HL-60 (cell line): ENCODE measurements at regions not wholly inside any gene's neighbourhood (a gene's known extent, or its start where the extent isn't known, plus 50 kb on each side); places are given as distances from the start of the nearest gene placed in this dataset.

ENCODE experiments used
- CTCF ChIP-seq: IDR thresholded peaks from one replicate; pipeline ENCODE4 v1.5.1; 2011; ENCODE audit warnings: low read length, control low read depth, inconsistent platforms; ENCODE audit not compliant: insufficient read depth
- GABPA ChIP-seq: IDR thresholded peaks from 2 replicates; pipeline ENCODE4 v1.6.1; 2012; ENCODE audit warnings: low read depth
- POLR2AphosphoS5 ChIP-seq: IDR thresholded peaks from 2 replicates; pipeline ENCODE4 v1.6.1; 2012; ENCODE audit warnings: low read depth
- REST ChIP-seq: IDR thresholded peaks from 2 replicates; pipeline ENCODE4 v1.6.1; 2012; ENCODE audit warnings: low read depth; ENCODE audit not compliant: insufficient replicate concordance
- SPI1 ChIP-seq: IDR thresholded peaks from 2 replicates; pipeline ENCODE4 v1.6.1; 2012; ENCODE audit warnings: low read depth, mild to moderate bottlenecking, borderline replicate concordance

- no peak for TF ChIP-seq CTCF
- TF ChIP-seq GABPA: no peak
- no peak for TF ChIP-seq REST
- no peak for TF ChIP-seq POLR2AphosphoS5
- no peak for TF ChIP-seq SPI1
These were observed 1043.8 kb downstream of the PLA2G4A start for GRCh38 chr1:187872550-187872949.
